Neural cell (in vitro differentiated cells): ENCODE measurements at regions not wholly inside any gene's neighbourhood (a gene's known extent, or its start where the extent isn't known, plus 50 kb on each side); places are given as distances from the start of the nearest gene placed in this dataset.

Experiments used
- H2AFZ ChIP-seq: fragments of 200-600, 300-800 bp; sonication (generic), shearing (Covaris generic); 2 replicates; pipeline ENCODE4 v1.6.0; 2014; ENCODE audit warnings: low read depth, mild to moderate bottlenecking, antibody characterized with exemption, low read length, moderate library complexity
- H3F3A ChIP-seq: fragments of 200-600 bp; shearing (Covaris generic); 2 replicates; pipeline ENCODE4 v1.6.1; 2016; ENCODE audit warnings: mild to moderate bottlenecking, moderate library complexity, mixed read lengths, antibody characterized with exemption, low read length; ENCODE audit not compliant: insufficient read depth, poor library complexity, severe bottlenecking
- H3K27ac ChIP-seq: fragments of 200-600, 300-800 bp; sonication (generic), shearing (Covaris generic); 2 replicates; pipeline ENCODE4 v1.5.1; 2014; ENCODE audit warnings: mild to moderate bottlenecking, low read length, moderate library complexity
- H3K27me3 ChIP-seq: fragments of 300-800, 200-600 bp; sonication (generic), shearing (Covaris generic); 2 replicates; pipeline ENCODE4 v1.6.0; 2014; ENCODE audit warnings: mild to moderate bottlenecking, low read depth, low read length, moderate library complexity; ENCODE audit not compliant: insufficient read depth
- H3K36me3 ChIP-seq: fragments of 300-800, 200-600 bp; sonication (generic), shearing (Covaris generic); 2 replicates; pipeline ENCODE4 v1.5.1; 2014; ENCODE audit warnings: mild to moderate bottlenecking, antibody characterized with exemption, low read length, moderate library complexity; ENCODE audit not compliant: insufficient read depth
- H3K4me2 ChIP-seq: fragments of 300-800, 200-600 bp; sonication (generic), shearing (Covaris generic); 2 replicates; pipeline ENCODE4 v1.6.0; 2014; ENCODE audit warnings: mild to moderate bottlenecking, low read length
- H3K4me3 ChIP-seq: fragments of 300-800, 200-600 bp; sonication (generic), shearing (Covaris generic); 2 replicates; pipeline ENCODE4 v1.5.1; 2014; ENCODE audit warnings: mild to moderate bottlenecking, low read length, moderate library complexity
- H3K79me2 ChIP-seq: fragments of 200-600 bp; shearing (Covaris generic); replicated peaks from 2 replicates; pipeline ENCODE4 v1.6.0; 2014; ENCODE audit warnings: mild to moderate bottlenecking, low read length, moderate library complexity; ENCODE audit not compliant: insufficient read depth
- H3K9ac ChIP-seq: fragments of 300-800, 200-600 bp; sonication (generic), shearing (Covaris generic); 2 replicates; pipeline ENCODE4 v1.6.1; 2016; ENCODE audit warnings: mild to moderate bottlenecking, low read length, mixed read lengths
- H3K9me2 ChIP-seq: fragments of 200-600 bp; shearing (Covaris generic); 2 replicates; pipeline ENCODE4 v1.6.1; 2016; ENCODE audit warnings: mild to moderate bottlenecking, low read length, mixed read lengths; ENCODE audit not compliant: insufficient read depth
- H3K9me3 ChIP-seq: fragments of 200-600, 300-800 bp; sonication (generic), shearing (Covaris generic); 2 replicates; pipeline ENCODE4 v1.6.1; 2016; ENCODE audit warnings: mild to moderate bottlenecking, mixed run types, low read length, moderate library complexity, mixed read lengths
- H4K20me1 ChIP-seq: fragments of 200-600 bp; shearing (Covaris generic); 2 replicates; pipeline ENCODE4 v1.6.1; 2016; ENCODE audit warnings: mild to moderate bottlenecking, mixed run types; ENCODE audit not compliant: insufficient read depth
- EP300 ChIP-seq: fragments of 450-650 bp; conservative IDR thresholded peaks from 2 replicates; pipeline ENCODE4 v1.6.1; 2014; ENCODE audit warnings: antibody characterized with exemption, mild to moderate bottlenecking, moderate library complexity; ENCODE audit not compliant: poor library complexity, severe bottlenecking
- EZH2 ChIP-seq: fragments of 200-600, 300-800 bp; shearing (Covaris generic), sonication (generic); IDR thresholded peaks from 2 replicates; pipeline ENCODE4 v1.6.1; 2014; ENCODE audit warnings: antibody characterized with exemption, low read length, borderline replicate concordance, mild to moderate bottlenecking; ENCODE audit not compliant: insufficient read depth, poor library complexity, severe bottlenecking
- MXI1 ChIP-seq: fragments of 450-650 bp; conservative IDR thresholded peaks from 2 replicates; pipeline ENCODE4 v1.6.1; 2014; ENCODE audit warnings: antibody characterized with exemption, mild to moderate bottlenecking; ENCODE audit not compliant: poor library complexity, severe bottlenecking
- POLR2AphosphoS5 ChIP-seq: IDR thresholded peaks from 2 replicates; pipeline ENCODE4 v1.6.1; 2012
- RAD21 ChIP-seq: fragments of 450-650 bp; conservative IDR thresholded peaks from 2 replicates; pipeline ENCODE4 v1.6.1; 2014; ENCODE audit warnings: antibody characterized with exemption, mild to moderate bottlenecking, moderate library complexity
- SMC3 ChIP-seq: fragments of 450-650 bp; conservative IDR thresholded peaks from 2 replicates; pipeline ENCODE4 v1.6.1; 2014; ENCODE audit warnings: antibody characterized with exemption, mild to moderate bottlenecking, moderate library complexity; ENCODE audit not compliant: poor library complexity
- TAF1 ChIP-seq: IDR thresholded peaks from 2 replicates; pipeline ENCODE4 v1.6.1; 2012; ENCODE audit warnings: low read depth
- TF ChIP-seq, protein P1 (sequence below): fragments of 450-650 bp; IDR thresholded peaks from 2 replicates; pipeline ENCODE4 v1.5.1; 2014; ENCODE audit warnings: antibody characterized with exemption, mild to moderate bottlenecking, moderate library complexity; ENCODE audit not compliant: poor library complexity, severe bottlenecking
- TF ChIP-seq, protein P2 (sequence below): IDR thresholded peaks from 2 replicates; pipeline ENCODE4 v1.6.1; 2012; ENCODE audit warnings: borderline replicate concordance

DNA sequence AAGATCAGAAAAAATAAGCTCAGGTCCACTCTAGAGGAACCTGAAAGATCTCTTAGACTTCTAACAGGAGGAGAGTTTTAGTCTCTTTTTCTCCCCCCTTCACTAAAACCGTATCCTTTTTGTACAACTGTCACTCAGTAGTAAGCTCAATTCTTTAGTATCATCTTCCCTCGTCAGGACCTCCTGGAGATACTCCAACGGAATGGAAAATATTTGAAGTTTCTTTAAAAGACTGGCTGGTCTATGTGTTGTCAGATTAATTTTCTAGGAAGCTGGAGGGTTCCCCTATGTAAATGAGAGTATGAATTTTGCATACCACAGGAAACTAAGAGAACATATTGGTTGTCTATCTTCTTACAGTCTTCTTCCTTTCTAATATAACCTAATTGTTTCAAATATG, 747.7 kb upstream of the CBLB start:
- Histone ChIP-seq H3K36me3 (no peaks in the 10 kb centered on the region), H3K4me2 (no peak overlapping the region), H3K9me2 (no peaks in the 10 kb centered on the region), H3K27ac (no peak overlapping the region), H2AFZ (no peak overlapping the region), H3K9ac (no peak overlapping the region), H3F3A (no peaks in the 10 kb centered on the region), H3K4me3 (no peak overlapping the region), H4K20me1 (no peaks in the 10 kb centered on the region), H3K9me3 (no peaks in the 10 kb centered on the region), H3K79me2 (no peaks in the 10 kb centered on the region), H3K27me3 (no peaks in the 10 kb centered on the region)
- no peak for TF ChIP-seq EZH2
- no peak for TF ChIP-seq RAD21
- TF ChIP-seq, protein P1, sequence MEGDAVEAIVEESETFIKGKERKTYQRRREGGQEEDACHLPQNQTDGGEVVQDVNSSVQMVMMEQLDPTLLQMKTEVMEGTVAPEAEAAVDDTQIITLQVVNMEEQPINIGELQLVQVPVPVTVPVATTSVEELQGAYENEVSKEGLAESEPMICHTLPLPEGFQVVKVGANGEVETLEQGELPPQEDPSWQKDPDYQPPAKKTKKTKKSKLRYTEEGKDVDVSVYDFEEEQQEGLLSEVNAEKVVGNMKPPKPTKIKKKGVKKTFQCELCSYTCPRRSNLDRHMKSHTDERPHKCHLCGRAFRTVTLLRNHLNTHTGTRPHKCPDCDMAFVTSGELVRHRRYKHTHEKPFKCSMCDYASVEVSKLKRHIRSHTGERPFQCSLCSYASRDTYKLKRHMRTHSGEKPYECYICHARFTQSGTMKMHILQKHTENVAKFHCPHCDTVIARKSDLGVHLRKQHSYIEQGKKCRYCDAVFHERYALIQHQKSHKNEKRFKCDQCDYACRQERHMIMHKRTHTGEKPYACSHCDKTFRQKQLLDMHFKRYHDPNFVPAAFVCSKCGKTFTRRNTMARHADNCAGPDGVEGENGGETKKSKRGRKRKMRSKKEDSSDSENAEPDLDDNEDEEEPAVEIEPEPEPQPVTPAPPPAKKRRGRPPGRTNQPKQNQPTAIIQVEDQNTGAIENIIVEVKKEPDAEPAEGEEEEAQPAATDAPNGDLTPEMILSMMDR, result no peak
- TF ChIP-seq SMC3, result no peak
- no peak for TF ChIP-seq EP300
- TF ChIP-seq, protein P2, sequence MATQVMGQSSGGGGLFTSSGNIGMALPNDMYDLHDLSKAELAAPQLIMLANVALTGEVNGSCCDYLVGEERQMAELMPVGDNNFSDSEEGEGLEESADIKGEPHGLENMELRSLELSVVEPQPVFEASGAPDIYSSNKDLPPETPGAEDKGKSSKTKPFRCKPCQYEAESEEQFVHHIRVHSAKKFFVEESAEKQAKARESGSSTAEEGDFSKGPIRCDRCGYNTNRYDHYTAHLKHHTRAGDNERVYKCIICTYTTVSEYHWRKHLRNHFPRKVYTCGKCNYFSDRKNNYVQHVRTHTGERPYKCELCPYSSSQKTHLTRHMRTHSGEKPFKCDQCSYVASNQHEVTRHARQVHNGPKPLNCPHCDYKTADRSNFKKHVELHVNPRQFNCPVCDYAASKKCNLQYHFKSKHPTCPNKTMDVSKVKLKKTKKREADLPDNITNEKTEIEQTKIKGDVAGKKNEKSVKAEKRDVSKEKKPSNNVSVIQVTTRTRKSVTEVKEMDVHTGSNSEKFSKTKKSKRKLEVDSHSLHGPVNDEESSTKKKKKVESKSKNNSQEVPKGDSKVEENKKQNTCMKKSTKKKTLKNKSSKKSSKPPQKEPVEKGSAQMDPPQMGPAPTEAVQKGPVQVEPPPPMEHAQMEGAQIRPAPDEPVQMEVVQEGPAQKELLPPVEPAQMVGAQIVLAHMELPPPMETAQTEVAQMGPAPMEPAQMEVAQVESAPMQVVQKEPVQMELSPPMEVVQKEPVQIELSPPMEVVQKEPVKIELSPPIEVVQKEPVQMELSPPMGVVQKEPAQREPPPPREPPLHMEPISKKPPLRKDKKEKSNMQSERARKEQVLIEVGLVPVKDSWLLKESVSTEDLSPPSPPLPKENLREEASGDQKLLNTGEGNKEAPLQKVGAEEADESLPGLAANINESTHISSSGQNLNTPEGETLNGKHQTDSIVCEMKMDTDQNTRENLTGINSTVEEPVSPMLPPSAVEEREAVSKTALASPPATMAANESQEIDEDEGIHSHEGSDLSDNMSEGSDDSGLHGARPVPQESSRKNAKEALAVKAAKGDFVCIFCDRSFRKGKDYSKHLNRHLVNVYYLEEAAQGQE, result no peak
- no peak for TF ChIP-seq TAF1
- no peak for TF ChIP-seq MXI1
- TF ChIP-seq POLR2AphosphoS5, result no peak

DNA sequence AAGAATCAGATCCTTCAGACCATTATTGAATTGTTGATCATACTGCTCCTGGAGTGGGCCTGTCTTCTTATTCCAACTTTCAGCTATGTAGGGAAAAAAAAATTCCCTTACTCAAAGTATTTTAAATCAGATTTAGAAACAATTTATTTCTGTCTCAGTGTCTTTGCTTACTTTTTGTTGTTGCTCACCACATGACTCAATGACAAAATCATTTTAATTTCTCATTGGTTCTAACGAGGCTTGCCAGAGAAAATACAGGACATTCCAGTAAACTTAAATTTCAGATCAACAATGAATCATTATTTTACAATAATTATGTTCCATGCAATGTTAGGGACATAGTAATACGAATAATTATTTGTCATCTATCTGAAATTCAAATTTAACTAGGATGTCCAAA, 748.5 kb upstream of the CBLB start:
- no peak overlapping the region for H2AFZ ChIP-seq
- no peak overlapping the region for H3K9ac ChIP-seq
- no peak overlapping the region for H3K4me2 ChIP-seq
- no peak overlapping the region for H3K27ac ChIP-seq
- no peaks in the 10 kb centered on the region for H3K79me2 ChIP-seq
- no peaks in the 10 kb centered on the region for H3F3A ChIP-seq
- H4K20me1 ChIP-seq, result no peaks in the 10 kb centered on the region
- no peaks in the 10 kb centered on the region for H3K9me3 ChIP-seq
- no peak overlapping the region for H3K4me3 ChIP-seq
- no peaks in the 10 kb centered on the region for H3K36me3 ChIP-seq
- TF ChIP-seq RAD21 (no peak), SMC3 (no peak), EZH2 (no peak), POLR2AphosphoS5 (no peak), MXI1 (no peak), TAF1 (no peak)
- TF ChIP-seq, protein P1, result no peak
- TF ChIP-seq, protein P2, result no peak
- no peaks in the 10 kb centered on the region for H3K9me2 ChIP-seq
- no peaks in the 10 kb centered on the region for H3K27me3 ChIP-seq
